Activated CD8-positive, alpha-beta memory T cell treated with anti-CD3 and anti-CD28 coated beads, Interleukin-2, amount 50 U/mL, for 1 hour (primary cell): ENCODE measurements at regions not wholly inside any gene's neighbourhood (a gene's known extent, or its start where the extent isn't known, plus 50 kb on each side); places are given as distances from the start of the nearest gene placed in this dataset.

Experiments used
- DNase-seq: peaks from one replicate; pipeline ENCODE4 v3.0.0-alpha.2; 2020; ENCODE audit errors: extremely low read depth

DNA sequence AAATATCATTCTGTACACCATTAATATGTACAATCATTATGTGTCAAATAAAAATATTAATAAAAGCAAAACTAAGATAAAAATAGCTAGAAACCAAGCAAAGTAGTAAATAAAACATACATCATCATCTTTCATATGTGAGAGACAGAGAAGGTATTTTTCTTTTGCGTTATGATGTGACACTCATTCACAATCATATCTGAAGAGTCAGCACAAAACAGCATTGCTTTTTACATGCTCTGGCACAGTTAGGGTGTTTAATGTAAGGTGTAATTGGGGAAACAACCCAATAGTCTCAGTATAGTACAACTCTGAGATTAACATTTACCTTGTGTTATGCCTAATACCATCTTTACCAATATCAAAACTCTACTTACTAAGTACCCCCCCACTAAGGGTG lies 376.6 kb downstream of the TMA16 start:
- DNase-seq: no peak

DNA sequence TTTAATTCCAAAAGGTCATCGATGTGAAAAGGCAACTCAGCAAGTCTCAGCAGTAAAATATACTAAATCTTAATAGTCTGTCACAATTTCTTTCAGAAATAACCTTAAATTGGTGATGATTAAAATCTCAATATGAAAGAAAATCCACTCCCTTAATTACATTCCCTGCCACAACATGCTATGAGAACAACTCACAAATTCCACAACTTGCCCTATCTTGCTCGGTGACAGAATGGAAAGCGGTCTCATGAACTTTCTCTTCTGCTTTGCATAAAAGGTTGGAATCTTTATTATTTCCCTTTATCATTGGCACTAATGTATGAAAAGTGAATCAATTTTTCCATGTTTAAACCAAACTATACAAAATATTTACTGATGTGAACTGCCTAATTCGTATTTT lies 380.8 kb downstream of the TMA16 start:
- DNase-seq: no peak

DNA sequence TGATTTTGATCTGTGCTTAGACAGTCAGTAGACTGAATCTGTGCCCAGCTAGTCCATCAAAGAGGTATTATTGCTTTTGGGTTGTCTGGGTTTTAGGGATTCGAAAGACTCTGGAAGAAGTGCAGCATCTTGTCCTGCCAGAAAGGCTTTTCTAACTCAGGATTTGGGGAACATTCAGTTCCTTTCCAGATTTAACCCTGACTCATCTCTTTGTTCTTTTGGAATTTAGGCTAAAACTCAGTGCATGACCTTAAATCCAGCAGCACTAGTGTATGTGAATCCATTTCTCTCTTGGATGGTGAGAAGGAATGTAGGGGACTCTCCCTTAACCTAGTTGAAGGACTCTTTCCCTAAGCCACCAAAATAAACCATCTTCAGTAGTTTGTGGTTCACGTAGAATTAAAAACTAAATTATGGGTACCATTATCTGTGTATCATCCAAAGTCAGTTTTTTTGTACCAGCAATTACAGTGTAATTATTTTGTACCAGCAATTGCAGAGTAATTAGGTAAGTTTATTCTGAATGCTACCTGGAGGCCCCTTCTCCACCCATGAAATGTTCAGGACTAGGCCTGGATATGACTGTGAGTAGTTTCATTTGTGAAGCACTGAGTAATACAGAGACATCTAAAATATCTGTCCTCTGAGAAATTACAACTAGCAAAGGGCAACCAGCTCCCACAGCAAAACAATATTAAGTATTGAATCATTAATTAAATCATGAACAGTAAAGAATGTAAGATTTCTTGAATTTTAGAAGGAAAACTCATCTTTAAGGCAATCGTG lies 384.0 kb downstream of the TMA16 start:
- no peak for DNase-seq

DNA sequence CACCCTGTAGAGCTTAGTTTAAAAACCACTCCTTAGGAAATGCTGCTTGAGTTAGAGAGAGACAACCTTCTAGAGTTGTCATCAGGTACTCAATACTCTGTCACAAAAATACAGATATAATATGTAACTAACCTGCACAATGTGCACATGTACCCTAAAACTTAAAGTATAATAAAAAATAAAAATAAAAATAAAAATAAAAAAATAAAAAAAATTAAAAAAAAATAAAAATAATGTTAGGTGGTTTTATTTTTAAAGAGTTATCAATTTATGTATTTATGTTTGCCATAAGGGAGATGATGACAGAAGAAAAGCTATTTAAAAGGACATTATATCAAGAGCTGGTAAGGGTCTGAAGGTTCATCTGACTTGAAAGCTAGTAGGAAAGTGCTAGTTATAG lies 397.9 kb downstream of the TMA16 start:
- DNase-seq: no peak

DNA sequence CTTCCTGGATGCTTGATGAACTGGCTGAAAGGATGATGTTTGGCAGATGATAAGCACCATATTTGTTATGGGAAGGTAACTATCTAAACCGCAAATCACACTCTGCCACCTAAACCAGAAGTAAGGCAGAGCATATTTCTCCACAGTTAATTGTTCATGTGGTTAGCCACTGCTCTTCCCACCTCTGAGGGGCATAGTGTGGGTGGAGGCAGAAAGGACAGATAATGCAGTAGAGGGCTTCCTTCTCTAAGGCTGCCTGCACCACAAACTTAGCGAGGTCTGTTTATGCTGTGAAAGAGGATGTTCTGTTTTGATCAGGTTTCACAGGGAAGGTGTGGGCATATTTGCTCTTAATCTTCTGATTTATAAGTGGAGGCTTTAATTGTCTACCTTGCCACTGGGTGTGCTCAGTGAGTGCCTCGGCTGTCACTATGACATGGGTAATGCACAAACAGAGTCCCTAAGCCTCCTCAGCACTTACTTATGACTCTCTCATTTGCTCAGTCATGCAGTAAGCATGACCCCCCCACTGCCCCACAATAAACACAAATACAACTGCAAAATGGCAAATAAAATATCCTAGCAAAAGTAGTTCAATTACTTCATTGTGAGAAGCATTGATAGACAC lies 401.0 kb downstream of the TMA16 start:
- no peak for DNase-seq

DNA sequence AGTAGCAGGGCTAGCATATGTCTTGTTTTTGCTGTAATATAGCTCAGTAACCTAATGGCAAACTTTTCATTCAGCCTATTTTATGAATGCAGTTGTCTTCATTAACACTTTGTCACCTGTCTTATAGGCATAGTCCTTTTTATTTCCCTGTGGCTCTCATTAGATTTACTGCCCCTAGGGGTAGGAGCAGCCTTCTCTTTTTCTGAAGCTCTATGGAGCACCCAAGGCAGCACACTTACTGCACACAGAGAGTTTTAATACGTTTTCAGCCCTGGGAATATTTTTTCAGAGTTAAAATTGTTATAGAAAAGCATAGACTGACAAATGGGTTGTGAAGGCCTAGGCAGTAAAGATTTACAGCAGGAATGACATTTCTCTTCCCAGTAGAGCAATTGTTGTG lies 406.8 kb downstream of the TMA16 start:
- DNase-seq: no peak

DNA sequence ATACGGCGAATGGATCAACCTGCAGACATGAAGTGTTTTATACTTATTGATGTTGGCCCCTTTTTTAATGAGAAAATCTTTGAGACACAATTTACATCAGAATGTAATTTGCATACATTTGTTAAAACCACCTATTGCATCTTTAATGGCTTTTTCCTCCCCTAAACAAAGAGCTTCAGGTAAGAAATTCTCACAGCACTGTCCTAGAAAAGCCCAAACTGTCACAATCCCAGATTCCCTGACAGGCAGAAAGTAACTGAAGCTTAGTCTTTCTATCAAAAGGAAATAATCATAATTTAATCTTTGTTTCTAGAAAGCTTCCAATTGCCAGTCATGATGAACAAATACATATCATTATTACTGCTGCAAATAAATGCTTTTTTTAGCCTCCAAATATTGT lies 407.9 kb downstream of the TMA16 start:
- no peak for DNase-seq

DNA sequence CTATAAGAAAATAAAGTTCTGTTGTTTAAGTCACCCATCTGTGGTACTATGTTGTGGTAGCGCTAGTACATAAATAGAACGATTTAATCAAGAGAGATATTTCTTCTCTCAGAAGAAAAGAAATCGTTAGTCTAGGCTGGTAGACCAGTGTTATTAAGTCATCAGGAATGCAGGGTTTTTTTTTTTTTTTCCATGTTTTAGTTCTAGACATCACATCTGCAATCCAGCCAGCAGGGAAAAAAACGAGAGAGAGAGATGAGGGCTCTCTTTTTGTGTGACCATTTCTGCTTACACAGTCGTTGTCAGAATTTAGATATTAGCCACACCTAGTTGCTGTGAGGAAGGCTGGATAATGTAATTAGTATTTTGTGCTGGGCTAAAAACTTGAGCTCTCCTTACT lies 417.4 kb downstream of the TMA16 start:
- no peak for DNase-seq

DNA sequence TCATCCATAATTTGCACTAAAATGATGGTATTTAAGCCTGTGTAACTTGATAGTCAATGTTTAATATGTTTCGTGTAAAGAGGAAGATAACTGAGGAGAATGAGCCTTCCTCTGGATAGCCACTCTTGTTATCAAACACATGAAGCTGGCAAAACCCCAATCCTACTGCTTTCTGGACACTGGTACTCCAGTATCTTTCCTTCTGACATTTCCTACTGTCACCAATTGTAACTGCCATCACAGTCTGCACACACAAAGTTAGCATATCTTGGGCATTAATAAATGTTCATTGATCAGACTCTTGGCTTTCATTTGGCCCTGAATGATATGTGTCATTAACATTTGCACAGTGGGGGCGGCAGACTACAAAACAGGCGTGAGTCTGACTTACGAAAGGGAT lies 419.1 kb downstream of the TMA16 start:
- DNase-seq: no peak

DNA sequence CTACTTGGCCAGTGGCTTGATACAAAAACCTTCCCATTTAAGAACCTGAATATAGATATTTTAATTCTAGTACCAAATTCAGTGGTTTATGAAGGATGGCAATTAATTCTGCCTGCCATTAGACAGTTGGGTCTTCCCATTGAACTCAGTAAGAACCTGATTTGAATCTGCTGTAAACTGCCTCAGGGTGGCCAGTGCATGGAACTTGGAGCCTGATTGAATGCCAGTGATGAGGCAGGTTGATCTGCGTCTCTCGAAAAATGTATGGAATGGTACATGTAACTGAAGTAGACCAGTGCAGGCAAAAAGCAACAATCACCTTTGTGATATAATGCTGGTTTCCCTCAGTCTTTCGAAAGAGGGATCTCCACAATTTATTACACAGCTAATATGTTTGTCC lies 421.4 kb downstream of the TMA16 start:
- DNase-seq: no peak

DNA sequence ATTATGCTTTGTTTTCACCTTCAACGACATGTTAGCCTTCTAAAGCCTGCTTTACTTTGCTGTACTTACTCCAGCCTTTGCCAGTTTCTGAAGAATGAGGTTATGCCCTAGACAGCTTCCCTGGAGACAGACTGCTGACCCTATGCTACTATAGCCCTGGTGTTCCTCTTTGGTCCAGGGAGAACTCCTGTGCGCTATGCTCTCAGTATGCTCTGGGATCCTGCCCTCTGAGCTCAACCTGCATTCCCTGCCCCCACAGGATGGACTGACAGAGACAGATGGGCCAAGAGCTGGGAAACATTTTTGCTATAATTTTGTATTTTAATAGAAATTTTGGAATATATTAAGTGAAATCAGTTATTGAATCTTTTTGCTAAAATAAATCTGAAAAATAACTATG lies 425.9 kb downstream of the TMA16 start:
- DNase-seq: no peak

DNA sequence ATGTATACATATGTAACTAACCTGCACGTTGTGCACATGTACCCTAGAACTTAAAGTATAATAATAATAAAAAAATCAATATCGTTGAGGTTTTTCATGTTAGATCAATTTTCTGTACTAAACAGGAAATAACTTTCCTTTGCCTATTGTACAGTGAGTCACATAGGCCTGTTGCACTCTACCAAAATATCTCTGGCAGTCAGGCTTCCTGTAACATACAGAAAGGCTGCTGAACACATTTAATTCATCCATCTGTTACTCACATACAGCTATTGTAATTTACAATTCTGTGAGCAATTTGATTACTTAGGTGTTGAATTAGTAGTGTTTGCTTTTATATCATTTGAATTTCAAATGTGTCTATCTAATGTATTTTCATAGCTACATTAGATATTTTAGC lies 427.8 kb downstream of the TMA16 start:
- no peak for DNase-seq

DNA sequence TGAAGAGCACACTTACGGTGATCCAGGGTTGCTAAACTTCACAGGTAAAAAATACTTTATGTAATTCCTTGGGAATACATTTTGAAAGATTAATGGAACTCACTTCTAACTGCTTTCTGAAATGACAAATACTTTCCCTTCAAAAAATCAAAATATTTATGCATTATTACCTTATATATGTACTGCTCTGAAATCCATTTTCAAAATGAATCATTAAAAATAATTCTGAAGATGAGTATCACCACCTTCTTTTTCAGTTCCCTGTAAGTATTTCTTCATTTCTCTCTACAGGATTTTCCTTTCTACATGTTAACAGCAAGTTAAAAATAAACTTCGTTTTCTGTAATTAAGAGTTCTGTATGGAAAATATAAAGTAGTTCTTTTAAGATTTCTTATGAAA lies 428.6 kb downstream of the TMA16 start:
- no peak for DNase-seq

DNA sequence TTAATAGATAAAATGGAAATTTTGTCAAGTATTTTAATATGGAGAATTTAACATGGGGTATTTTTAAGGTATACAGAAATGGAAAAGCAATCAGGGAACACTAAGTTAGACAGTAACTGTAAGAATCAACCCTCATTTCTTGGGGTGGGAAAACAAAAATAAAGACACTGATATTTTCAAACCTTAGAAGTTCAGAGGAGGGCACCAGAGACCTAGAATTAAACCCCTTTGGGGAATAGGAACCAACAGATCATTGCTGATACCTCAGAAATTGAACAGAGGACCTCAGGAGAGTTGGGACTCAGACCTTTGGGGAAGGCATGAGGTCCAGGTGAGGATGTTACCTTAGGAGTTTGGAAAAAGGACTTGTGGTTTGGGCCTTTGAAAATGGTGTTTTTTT lies 435.6 kb downstream of the TMA16 start:
- DNase-seq: no peak

DNA sequence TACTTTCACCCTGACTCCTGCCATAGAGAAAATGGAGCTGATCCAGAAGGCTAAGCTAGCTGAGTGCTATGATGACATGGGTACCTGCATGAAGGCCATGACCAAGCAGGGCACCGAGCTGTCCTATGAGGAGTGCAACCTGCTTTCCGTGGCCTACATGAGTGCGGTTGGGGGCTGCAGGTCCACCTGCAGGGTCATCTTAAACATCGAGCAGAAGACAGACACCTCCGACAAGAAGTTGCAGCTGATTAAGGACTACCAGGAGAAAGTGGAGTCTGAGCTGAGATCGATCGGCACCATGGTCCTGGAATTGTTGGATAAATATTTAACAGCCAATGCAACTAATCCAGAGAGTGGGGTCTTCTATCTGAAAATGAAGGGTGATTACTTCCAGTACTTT lies 438.0 kb downstream of the TMA16 start:
- no peak for DNase-seq

DNA sequence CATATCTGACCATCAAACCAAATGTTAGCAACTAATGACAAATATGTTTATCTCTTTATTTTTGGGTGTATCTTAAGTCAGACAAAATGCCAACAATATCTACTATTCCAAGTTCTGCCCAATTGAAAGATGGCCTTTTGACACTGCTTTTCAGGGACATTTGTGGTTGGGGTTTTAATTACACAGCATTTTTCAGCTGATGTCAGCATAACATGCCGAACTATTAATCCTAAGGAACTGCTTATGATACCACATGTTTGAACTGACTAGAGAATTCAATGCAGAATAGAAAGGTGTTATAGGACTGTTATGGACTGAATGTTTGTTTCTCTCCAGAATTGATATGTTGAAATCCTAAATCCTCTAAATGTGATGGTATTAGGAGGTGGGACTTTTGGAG lies 445.1 kb downstream of the TMA16 start:
- no peak for DNase-seq

DNA sequence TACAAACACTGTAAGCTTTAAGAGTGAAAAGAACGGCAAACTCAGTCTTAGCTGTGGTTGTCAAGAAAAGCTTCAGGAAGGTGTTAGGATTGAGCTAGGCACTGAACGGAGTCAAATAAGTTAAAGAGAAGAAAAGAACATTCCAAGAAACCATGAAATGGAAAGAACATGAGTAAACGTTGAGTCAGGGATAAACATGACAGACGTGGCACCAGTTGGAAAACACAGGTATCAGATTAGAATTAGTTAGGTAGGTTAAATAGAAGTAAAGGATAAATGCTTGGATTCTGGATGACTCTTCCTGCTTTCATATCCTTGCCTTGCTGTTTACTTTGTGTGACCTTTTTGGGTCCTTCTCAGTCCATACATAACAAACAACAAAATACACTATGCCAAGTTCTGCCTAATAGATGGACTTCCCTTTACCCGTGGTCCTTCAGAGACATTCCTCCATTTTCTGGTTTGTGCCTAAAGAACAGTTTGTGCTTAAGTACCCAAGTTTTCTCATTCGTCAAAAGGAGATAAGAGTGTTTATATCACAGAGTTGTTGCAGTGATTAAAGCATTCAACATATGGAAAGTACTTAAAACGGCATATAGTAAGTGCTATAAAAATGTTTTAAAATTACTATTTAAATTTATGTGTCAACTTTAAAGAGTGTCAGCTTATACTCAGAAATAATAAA lies 446.9 kb downstream of the TMA16 start:
- DNase-seq: no peak

DNA sequence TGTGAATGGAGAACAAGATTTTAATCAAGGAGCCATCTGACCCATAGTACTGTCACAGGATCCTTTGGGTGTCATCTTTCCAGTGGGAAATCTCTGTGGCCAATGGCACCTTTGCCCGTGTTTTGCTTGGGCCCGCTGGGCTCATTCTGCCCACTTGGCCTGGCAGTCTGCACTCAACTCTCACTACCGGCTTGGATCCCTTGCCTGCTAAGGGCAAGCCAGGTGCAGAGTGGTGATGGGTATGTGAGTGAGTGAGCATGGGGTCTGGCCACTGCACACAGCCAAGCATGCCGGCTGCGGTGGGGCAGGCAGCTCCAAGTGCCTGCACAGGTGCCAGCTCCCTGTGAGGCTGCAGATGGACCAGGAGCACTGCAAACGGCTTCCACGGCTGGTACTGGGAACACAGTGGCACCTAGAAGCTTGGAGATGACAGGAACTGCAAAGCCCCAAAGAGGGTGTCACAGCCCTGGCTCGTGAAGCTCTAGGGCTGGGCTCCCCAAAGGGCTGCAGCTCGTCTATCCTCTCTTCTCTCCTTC lies 454.5 kb downstream of the TMA16 start:
- no peak for DNase-seq

DNA sequence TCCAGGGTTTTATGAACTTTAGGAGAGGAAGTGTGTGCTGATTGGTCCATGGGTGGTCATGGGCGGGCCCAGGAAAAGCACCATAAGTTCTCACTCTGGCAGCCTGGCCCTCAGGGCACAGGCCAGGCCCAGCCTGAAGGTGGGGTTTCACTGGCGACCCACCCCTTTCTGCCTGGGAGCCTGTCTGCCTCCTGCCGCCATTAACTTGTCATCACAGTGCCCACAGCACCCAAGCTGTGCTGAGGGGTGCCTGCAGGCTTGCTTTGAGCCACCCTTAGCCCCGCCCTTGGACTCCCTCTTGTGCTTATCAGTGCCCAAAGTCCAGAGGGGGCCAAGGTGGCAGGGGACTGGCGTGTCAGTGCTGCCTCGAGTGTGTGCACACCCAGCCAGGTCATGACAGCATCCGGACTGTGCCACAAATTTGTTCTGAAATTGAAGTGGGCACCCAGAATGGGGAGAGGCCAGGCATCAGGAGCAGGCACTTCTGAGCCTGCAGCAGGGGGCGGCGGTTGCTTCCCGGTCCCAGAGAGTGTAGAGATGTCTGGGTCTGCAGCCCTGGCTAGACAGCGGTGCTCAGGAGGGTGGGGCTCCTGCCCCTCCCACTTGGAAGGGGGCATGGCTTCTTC lies 455.6 kb downstream of the TMA16 start:
- no peak for DNase-seq

DNA sequence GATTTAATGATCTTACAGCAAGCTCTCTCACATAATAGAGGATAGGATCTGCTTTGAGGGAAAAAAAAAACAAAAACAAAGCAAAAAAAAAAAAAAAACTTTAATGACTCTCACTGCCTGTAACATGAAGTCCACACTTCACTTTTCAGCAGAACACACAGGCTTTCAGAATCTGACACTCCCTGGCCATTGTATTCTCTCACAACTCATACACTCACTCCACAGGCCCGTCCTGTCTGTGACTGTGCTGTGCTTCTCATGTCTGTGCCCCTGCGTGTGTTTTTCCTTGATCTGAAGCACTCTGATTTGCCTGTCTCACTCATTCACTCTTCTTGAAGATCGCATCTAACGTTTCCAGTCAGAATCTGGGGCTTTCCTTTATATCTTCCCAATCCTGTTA lies 460.8 kb downstream of the TMA16 start:
- no peak for DNase-seq

DNA sequence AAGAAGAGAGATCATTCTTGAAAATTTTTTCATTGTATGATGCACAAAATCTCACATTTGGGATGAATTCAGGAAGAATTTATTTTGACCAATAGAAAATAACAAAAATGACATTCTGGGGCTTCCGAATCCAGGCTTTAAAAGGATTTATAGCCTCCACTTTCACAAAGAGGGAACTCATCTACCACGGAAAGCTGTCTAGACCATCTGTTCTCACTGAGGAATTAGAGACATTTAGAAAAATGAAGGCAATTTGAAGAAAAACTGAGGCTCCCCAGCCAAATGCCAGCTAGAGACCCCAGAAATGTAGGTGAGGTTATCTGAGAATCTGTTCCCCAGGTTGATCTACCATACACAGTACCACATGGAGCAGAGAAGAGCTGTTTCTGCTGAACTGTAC lies 464.3 kb downstream of the TMA16 start:
- DNase-seq: no peak

DNA sequence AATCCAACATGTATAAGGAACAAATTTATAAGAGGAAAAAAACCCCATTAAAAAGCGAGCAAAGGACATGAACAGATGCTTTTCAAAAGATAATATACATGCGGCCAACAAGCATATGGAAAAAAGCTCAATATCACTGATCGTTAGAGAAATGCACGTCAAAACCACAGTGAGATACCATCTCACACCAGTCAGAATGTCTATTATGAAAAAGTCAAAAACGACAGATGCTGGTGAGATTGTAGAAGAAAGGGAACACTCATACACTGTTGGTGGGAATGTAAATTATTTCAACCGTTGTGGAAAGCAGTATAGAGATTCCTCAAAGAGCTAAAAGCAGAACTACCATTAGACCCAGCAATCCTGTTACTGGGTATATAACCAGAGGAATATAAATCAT lies 465.4 kb downstream of the TMA16 start:
- DNase-seq: no peak

DNA sequence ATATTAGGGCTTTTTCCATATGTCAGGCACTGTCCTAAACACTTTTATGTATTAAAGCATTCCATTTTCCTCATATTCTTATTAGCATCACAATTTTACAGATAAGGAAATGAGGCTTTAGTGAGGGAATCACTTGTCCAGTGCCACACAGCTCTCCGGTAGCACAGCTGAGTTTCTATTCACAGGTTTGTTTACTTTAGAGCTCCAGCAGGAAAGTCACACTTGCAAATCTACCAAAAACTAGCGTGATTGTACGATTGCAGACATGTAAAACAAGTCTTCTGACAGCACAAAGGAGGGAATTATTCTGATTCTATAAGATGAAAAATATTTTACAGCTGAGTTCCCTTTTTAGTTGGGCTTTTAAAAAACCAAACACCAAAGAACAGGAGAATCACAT lies 472.1 kb downstream of the TMA16 start:
- DNase-seq: no peak
